Pancreas (tissue), 10 donors: ENCODE measurements at regions not wholly inside any gene's neighbourhood (a gene's known extent, or its start where the extent isn't known, plus 50 kb on each side); places are given as distances from the start of the nearest gene placed in this dataset.
A peak's percentile ranks its signal among the peaks of the same experiment; 100 is the strongest.

Experiments
- ATAC-seq, 4 donors: fragments of 200-7000 bp; cut with Tn5 transposase; one replicate each; pipeline versions ENCODE4 v1.8.0 to v1.9.1; 2020; ENCODE audit warnings: mild to moderate bottlenecking in 4 of 4, moderate library complexity in 4 of 4
- DNase-seq, 6 donors: peaks; one replicate each; pipeline ENCODE4 v3.0.0-alpha.2; 2020
- FAIRE-seq: peaks from 2 replicates; lab custom pipeline; 2012; peaks lifted over from hg19 to GRCh38; lab: Jason Lieb, UNC
- H3K27ac ChIP-seq, 4 donors: fragments of 200-600 bp; sonication (generic); 1 replicate in 3 of 4; 2 replicates in 1 of 4; pipeline versions ENCODE4 v1.5.0 to v1.8.0; 2020
- H3K27me3 ChIP-seq, 4 donors: fragments of 200-600 bp; one replicate each; pipeline ENCODE4 v1.8.0; 2021
- H3K36me3 ChIP-seq, 3 donors: fragments of 200-600 bp; sonication (generic) in 1 of 3; one replicate each; pipeline versions ENCODE4 v1.5.0 to v1.8.0; 2020 to 2021
- H3K4me1 ChIP-seq, 3 donors: fragments of 200-600 bp; one replicate each; pipeline ENCODE4 v1.8.0; 2021
- H3K4me3 ChIP-seq, 4 donors: fragments of 200-600 bp; sonication (generic) in 2 of 4; one replicate each; pipeline versions ENCODE4 v1.5.0 to v1.8.0; 2020 to 2021
- H3K9me3 ChIP-seq, 4 donors: fragments of 200-600 bp; one replicate each; pipeline ENCODE4 v1.8.0; 2021
- WGBS, 2 donors: extraction: QIAGEN DNeasy Blood & Tissue Kit; methylation state at CpG; one replicate each; pipeline ENCODE4 v1.1.7; 2013; 5-methylcytosine and 5-hydroxymethylcytosine counted together
- intact Hi-C, 3 donors: fragments of 100-400 bp; cut with DNase I; formaldehyde crosslinking; loops; one replicate each; pipeline versions ENCODE4 v1.11.1 to v1.14.2; 2022
- TF ChIP-seq, protein P1 (sequence below), 4 donors: fragments of 200-600 bp; sonication (generic) in 3 of 4; IDR thresholded peaks; one replicate each; pipeline versions ENCODE4 v1.5.0 to v1.8.0; 2021; ENCODE audit warnings: antibody characterized with exemption in 4 of 4
- donor health status: healthy with polysubstance abuse.
- donor health status: DM: no; HTN: no; CAD: no; lungs with moderate emphysema.
- donor health status: DM: no; HTN: no; CAD: no.
- donor health status: control.
- donor health status: control.
- donor health status: Bipolar disorder and iron deficiency.
- donor health status: DM: yes; HTN: yes; CAD: no.
- donor health status: DM: no; HTN: no; CAD: no.
- donor health status: DM: no; HTN: no; CAD: no.
- donor health status: DM: yes; HTN: yes; CAD: no.

DNA sequence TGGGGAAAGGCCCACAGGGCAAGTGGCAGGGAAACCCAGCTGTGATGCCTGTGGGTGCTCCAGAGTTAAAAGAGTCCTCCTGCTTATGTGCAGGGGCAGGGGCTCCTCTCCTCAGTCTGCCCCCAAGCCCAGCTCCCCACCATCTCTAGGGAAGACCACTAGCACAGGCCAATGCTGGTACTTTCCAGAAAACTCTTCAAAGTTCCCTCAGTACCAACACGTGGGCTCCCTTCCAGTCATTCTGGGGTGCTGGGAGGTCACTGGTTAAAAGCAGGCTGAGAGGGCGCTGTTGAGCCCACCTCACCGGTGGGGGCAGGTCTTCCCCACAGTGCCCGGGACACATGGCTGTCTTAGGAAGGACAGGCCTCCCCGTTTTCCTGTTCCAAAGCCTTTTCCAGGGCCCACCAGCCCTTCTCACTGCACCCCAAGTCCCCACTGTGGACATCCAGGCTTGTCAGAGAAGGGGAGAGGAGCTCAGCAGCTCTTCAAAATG is 154.6 kb downstream of the TRIM29 start:
- FAIRE-seq (no peak), ATAC-seq (no peak)

DNA sequence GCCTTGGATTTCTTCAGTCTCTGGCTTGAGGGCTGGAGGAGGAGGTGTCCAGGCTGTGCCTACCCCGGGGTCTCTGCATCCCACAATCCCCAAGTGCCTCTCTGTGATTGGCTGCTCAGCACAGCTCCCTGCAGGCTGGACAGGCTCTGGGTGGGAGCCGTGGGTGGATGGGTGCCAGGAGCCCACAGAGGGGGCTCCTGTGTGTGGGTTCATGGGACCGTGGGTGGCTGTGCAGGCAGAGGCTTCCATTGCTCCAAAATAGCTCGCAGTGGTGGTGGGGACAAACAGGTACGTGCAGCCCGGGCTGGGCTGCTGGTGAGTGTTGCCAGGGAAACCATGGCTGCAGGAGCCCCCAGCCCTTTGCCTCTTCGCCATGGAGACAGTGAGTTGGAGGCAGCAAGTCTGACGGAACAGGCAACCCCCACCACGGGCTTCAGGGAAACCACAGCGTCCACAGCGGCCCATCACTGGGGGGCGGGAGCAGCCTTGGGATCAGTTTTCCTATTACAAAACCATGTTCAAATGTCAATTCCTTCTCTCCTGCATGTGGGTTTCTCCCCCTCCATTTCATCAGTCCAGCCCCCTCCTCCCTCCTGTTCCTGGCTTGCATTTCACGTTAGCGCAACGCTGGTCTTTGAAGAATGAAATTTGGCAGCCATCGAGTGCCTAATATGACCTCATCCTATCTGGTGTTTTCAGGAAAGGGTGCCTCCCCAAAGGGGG is 155.2 kb downstream of the TRIM29 start:
- Histone ChIP-seq H3K9me3 (no peaks in the 10 kb centered on the region), H3K27ac (no peak overlapping the region), H3K27me3 (no peaks in the 10 kb centered on the region), H3K36me3 (no peaks in the 10 kb centered on the region), H3K4me1 (no peaks in the 10 kb centered on the region), H3K4me3 (no peak overlapping the region)
- TF ChIP-seq, protein P1, sequence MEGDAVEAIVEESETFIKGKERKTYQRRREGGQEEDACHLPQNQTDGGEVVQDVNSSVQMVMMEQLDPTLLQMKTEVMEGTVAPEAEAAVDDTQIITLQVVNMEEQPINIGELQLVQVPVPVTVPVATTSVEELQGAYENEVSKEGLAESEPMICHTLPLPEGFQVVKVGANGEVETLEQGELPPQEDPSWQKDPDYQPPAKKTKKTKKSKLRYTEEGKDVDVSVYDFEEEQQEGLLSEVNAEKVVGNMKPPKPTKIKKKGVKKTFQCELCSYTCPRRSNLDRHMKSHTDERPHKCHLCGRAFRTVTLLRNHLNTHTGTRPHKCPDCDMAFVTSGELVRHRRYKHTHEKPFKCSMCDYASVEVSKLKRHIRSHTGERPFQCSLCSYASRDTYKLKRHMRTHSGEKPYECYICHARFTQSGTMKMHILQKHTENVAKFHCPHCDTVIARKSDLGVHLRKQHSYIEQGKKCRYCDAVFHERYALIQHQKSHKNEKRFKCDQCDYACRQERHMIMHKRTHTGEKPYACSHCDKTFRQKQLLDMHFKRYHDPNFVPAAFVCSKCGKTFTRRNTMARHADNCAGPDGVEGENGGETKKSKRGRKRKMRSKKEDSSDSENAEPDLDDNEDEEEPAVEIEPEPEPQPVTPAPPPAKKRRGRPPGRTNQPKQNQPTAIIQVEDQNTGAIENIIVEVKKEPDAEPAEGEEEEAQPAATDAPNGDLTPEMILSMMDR (IDR thresholded peaks at IDR 0.05), result no peak
- WGBS, 2 donors, result 57 to 63% methylated on average over 16 of the region's 16 CpGs
- no peak for DNase-seq
- FAIRE-seq, result no peak
- peak in 1 of 4 donors; percentile 54 for ATAC-seq
- intact Hi-C loops, result no loop called here

More for the DNA sequence above, 154.6 kb downstream of the TRIM29 start:
- H3K27ac ChIP-seq, result no peak overlapping the region
- no peaks in the 10 kb centered on the region for H3K36me3 ChIP-seq
- H3K4me3 ChIP-seq, result no peak overlapping the region
- no peak for DNase-seq
- TF ChIP-seq, protein P1 (IDR thresholded peaks at IDR 0.05), result no peak
- H3K4me1 ChIP-seq, result no peaks in the 10 kb centered on the region
- 40 to 57% methylated on average over 5 of the region's 5 CpGs for WGBS, 2 donors
- intact Hi-C loops, result no loop called here
- H3K27me3 ChIP-seq, result no peaks in the 10 kb centered on the region
- no peaks in the 10 kb centered on the region for H3K9me3 ChIP-seq

DNA sequence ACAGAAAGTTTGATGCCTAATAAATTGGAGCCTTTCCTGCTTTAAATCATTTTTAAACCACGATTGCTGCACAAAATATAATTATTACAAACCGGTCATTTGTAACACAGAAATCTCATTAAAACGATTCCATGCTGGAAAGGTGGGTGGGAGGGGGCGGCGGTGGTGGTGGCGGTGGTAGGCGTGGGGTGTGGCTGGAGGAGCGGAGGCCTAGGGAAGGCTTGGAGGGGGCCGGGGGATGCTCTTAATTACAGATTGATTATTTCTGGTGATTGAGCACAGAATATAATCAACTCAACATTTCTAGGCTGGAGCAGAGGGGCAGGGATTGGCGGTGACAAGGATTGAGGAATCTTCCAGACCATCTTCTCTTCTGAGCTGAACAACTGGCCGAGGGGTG is 157.5 kb downstream of the TRIM29 start:
- ATAC-seq, result no peak
- TF ChIP-seq, protein P1 (IDR thresholded peaks at IDR 0.05), result no peak
- no peak for DNase-seq
- intact Hi-C loops, result no loop called here
- H3K27me3 ChIP-seq, result no peaks in the 10 kb centered on the region
- FAIRE-seq, result no peak
- no peak overlapping the region for H3K27ac ChIP-seq
- H3K4me1 ChIP-seq, result no peaks in the 10 kb centered on the region
- WGBS, 2 donors, result 50 to 58% methylated on average over 11 of the region's 11 CpGs
- H3K36me3 ChIP-seq, result no peaks in the 10 kb centered on the region
- H3K9me3 ChIP-seq, result no peaks in the 10 kb centered on the region
- no peak overlapping the region for H3K4me3 ChIP-seq

DNA sequence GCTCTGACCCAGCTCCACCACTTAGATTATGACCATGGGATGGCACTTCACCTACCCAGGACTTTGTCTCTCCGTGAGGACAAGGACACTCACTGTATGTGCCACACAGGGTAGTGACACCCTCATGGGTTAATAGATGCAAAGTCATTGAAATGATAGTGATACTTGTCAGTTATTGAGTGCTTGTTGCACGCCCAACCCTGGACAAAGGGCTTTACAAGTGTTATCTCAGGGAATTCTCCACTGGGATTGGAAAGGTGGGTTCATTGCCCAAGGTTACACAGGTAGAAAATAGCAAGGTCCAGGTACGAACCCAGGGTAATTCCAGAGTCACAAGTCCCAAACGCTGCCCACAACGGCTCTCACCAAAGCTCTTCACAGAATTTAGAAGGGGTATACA is 158.2 kb downstream of the TRIM29 start:
- Histone ChIP-seq H3K4me1 (no peaks in the 10 kb centered on the region), H3K36me3 (no peaks in the 10 kb centered on the region), H3K27ac (no peak overlapping the region), H3K27me3 (no peaks in the 10 kb centered on the region), H3K9me3 (no peaks in the 10 kb centered on the region), H3K4me3 (no peak overlapping the region)
- TF ChIP-seq, protein P1 (IDR thresholded peaks at IDR 0.05), result no peak
- FAIRE-seq (no peak), DNase-seq (no peak), ATAC-seq (no peak)
- intact Hi-C loops, result no loop called here
- WGBS, 2 donors, result 42 to 44% methylated on average over 5 of the region's 5 CpGs

DNA sequence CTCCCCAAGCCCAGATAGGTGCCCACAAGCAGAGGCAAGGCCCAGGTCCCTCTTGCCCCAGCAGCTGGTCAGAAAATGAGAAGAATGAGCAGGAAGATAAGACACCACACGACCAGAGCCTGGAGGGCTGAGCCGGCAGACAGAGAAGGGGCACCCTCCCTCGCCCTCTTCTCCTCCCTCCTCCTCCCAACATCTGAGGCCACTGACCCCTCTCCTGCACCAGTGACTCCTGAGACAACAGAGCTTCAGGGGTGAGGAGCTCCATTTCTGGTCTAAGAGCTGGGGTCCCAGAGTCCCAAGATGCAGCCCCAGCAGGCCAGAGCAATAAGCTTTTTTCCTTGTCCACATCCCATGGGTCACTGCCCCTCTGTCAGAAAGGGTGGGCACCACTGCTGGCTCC is 159.2 kb downstream of the TRIM29 start:
- TF ChIP-seq, protein P1 (IDR thresholded peaks at IDR 0.05), result no peak
- no peaks in the 10 kb centered on the region for H3K27me3 ChIP-seq
- intact Hi-C loops, result no loop called here
- no peak overlapping the region for H3K27ac ChIP-seq
- WGBS, 2 donors, result 49 to 66% methylated on average over 3 of the region's 3 CpGs
- ATAC-seq, result no peak
- H3K9me3 ChIP-seq, result no peaks in the 10 kb centered on the region
- H3K4me1 ChIP-seq, result no peaks in the 10 kb centered on the region
- no peaks in the 10 kb centered on the region for H3K36me3 ChIP-seq
- DNase-seq, result no peak
- H3K4me3 ChIP-seq, result no peak overlapping the region
- no peak for FAIRE-seq
